NCI-H446 treated with DMSO at 0.1 percent for 48 hours (cell line): ENCODE measurements at regions not wholly inside any gene's neighbourhood (a gene's known extent, or its start where the extent isn't known, plus 50 kb on each side); places are given as distances from the start of the nearest gene placed in this dataset.

Experiments
- DNase-seq: peaks from one replicate; lab custom pipeline; 2025; lab: John Stamatoyannopoulos, UW

DNA sequence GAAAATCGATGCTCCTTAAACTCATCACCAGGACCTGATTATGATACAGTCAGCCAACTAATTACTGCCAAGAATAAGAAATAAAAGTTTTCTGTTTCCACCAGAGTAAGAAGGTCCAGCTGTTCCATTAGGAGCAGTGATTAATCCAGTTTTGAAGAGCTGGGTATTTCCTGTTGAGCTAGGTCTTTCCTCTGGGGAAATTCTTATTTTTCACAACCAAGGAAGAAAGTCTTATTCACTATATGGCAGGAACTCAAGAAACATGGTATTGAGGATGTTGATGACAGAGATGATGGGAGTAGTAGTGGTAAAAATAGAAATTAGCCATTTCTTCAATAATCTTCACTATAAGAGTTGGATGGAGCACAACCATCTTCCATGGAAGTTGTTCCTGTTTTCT lies 374.6 kb upstream of the RUNX1 start:
- DNase-seq, result no peak

DNA sequence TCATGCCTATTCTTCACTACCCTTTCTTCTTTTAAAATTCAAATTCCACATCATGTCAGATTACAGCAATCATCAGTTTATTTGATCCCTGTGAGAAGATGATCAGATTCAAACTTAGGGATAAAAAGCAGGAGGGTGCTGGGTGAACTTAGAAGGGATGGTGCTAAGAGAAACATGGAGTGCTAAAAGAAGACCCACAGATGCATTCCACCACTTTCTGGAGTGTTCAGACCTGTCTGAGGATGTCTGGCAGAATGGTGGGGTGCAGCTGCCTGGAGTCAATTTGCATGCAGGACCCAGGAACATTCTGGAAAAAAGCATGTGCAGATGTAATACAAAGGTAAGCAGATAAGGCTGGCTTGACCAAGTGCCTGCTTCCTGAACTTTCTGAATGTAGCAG lies 372.9 kb upstream of the RUNX1 start:
- DNase-seq, result no peak

GRCh38 chr21:35421221-35421620 lies 372.1 kb upstream of the RUNX1 start:
- no peak for DNase-seq

GRCh38 chr21:35420656-35421055 lies 371.6 kb upstream of the RUNX1 start:
- DNase-seq, result no peak

DNA sequence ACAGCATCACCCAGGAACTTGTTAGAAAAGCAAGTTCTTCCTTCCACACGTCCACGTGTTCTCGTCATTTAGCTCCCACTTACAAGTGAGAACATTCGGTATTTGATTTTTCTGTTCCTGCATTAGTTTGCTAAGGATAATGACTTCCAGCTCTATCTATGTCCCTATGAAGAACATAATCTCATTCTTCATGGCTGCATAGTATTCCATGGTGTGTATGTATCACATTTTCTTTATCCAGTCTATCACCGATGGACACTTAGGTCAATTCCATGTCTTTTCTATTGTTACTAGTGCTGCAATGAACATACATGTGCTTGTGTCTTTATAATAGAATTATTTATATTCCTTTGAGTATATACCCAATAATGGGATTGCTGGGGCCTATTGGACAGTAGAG lies 368.7 kb upstream of the RUNX1 start:
- DNase-seq, result no peak

DNA sequence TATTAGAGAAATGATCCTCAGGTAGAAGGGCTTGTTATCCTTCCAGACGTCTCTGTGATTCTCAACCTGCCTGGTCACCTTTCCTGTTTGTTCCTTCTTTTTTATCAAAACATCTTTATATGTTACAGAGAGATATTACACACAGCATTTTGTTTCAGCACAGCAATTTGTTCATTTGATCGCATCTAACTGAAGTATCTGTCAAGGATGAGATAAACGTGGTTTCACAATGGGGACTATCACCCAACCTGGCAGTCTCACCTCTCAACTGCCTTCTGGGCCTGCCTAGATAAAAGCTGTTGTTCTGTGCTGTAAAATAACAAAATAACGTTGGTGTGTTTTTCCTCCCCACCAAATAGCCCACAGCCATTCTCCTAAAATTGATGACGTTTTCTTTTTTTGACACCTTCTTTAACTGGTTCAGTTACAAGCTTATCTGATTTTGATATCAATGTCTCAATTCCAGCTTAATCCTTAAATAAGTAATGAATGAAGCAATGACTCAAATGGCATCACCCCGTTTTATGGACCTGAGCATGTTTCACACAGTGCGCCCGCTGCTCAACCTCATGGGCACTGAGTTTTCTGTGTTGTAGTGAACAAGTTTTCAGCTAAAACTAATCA lies 367.9 kb upstream of the RUNX1 start:
- no peak for DNase-seq

GRCh38 chr21:35414507-35415139 lies 365.5 kb upstream of the RUNX1 start:
- no peak for DNase-seq

- DNase-seq, result no peak
Observed at GRCh38 chr21:35414056-35414455, 365.0 kb upstream of the RUNX1 start.

DNA sequence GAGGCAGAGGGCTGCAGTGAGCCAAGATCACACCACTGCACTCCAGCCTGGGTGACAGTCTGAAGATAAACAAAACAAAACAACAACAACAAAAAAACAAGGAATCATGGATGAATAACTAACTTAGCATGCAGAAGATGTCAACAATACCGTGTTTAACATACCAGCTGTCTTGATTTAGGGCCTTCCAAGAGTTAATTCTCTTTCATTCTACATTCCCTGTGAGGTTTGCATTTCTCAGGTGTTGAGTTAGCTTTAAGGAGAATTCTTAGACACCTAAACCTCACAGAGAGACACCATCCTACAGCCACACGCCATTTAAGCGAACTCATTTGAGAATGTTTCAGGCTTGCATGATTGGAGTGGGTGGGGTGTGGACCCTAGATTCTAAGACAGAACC lies 363.1 kb upstream of the RUNX1 start:
- DNase-seq, result no peak

GRCh38 chr21:35411434-35411833 lies 362.3 kb upstream of the RUNX1 start:
- no peak for DNase-seq

GRCh38 chr21:35410656-35411055 lies 361.6 kb upstream of the RUNX1 start:
- DNase-seq, result no peak

- no peak for DNase-seq
Observed at GRCh38 chr21:35410123-35410522, 361.0 kb upstream of the RUNX1 start.

DNA sequence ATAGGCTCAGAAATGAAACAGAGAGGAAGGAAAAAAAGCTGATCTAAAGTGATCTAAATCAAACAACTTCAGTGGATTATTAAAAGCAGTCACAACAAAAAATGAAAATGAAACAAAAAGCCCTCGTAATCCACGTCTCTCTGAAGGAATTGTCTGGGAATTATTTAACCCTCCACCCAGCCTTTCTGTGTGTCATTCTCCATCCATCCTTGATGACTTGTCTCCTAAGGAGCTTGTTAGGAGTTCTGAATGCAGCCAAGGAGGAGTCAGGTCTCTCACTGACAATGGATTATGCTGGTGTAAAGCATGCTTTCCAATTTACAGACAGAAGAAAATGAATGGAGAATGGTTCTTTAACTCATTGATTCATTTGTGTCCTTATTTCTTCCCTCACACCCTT lies 359.3 kb upstream of the RUNX1 start:
- DNase-seq, result no peak

DNA sequence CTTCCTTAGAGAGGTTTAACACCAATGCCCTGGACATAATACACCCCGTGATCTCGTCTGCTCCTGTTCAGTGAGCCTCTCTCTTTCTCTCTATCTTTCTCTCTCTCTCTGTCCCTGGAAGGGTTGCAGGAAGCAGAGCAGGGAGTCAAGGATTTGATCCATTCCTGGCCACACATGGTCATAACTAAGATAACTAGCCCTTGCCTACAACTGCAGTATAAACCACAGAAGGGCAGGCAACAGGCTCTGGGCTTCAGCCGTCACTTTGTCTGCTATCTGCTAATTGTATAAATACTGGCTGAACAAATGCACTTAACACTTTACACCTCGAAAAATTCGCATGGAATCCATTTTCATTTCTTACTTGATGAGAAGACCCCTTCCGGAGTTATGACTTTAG lies 357.5 kb upstream of the RUNX1 start:
- DNase-seq, result no peak

DNA sequence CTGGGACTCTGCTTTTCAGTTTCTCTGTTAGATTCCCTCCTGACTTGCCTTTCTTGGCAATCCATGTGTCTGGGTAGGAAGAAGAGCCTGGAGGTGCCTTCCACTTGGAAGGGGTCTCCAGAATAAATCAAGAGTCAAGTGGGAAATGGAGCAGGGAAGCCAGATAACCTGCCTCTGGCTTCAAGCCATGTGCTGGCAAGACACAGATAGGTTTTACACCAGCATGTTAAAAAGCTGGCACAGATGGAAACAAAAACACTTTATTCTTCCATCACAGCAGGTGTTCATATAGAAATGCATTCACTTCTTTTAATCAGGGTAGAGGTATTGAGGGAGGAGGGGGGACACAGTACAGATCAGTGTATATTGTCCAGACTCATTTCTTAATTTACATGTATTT lies 356.9 kb upstream of the RUNX1 start:
- DNase-seq, result no peak

- DNase-seq, result no peak
Observed at GRCh38 chr21:35404247-35404646, 355.1 kb upstream of the RUNX1 start.

GRCh38 chr21:35402061-35402460 lies 353.0 kb upstream of the RUNX1 start:
- no peak for DNase-seq

DNA sequence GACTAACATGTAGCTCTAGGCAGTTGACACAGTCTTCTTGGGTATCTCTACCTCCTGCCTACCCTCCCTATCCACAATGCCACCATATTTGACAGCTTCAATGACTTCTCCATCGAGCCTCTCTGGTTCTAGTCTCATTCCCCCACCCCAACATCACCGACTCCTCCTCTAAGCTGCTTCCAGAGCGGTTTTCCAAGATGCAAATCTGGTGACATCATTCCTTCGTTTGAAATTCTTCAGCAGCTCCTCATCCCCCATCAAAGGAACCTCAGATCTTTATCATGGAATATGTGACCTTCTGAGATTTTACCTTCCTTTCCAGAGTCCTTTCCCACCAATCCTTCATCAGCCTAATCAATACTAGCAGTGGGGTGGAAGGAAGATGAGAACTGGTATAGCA lies 352.4 kb upstream of the RUNX1 start:
- no peak for DNase-seq

GRCh38 chr21:35400233-35400939 lies 351.3 kb upstream of the RUNX1 start:
- no peak for DNase-seq

DNA sequence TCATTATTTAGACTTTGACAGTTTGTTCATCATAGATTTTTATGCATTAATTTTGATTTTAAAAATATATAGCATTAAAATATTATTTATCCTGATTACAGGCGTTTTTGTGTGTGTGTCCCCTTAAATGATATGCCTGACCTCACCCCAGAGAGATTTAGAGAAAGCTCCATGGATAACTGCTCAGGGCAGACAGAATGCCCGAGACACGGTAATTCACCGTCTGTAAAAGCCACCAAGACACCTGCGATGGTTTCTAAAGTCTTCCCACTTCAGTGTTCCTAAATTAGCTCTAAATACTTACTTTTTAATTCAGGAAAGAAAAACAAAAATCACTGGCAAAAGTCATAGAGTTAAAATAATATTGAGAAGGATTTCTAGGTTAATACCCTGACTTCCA lies 350.6 kb upstream of the RUNX1 start:
- DNase-seq, result no peak

GRCh38 chr21:35399002-35399530 lies 350.0 kb upstream of the RUNX1 start:
- no peak for DNase-seq

GRCh38 chr21:35398346-35398982 lies 349.4 kb upstream of the RUNX1 start:
- no peak for DNase-seq

GRCh38 chr21:35397781-35398180 lies 348.7 kb upstream of the RUNX1 start:
- no peak for DNase-seq
